ENCODE measurements at regions not wholly inside any gene's neighbourhood (a gene's known extent, or its start where the extent isn't known, plus 50 kb on each side); places are given as distances from the start of the nearest gene placed in this dataset.

DNA sequence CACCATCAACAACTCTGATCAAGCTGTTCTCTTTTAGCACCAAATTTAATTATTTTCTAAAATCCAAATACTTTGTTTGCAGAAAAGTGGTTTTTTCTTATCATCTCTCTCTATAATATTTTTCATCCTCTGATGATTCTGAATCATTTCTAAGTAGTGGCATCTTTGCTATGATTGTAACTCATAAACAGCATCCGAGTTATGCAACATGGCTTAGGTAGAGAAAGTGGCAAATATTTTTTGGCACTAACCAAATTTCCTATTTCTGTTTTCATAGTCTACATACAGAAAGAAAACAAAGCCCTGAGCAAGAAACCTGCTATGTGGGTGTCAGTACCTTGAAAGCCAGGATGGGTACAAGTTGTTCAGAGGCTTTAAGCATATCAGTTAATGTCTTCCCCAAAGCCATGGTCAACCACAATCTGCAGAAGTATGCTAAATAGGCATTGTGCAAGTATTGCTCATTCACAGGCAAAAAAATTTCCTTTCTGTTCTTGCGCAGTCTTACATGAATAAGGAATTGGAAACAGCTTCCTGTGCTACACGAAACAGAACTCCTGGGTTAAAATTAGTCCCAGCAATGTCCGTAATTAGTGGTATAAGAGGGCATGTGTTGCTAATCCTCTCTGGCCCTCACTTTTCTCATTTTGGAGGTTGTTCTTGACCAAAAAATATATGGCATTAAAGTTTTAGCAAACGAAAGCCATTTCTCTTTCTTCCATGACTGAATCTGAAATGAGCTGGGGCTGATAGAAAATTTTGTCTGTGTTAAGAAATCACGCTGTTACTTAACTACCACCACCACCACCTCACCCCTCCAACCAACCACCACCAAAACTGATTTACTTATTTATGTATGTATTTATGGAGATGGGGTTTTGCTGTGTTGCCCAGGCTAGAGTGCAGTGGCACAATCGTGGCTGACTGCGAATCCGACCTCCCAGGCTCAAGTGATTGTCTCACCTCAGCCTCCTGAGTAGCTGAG, 325.6 kb upstream of the MAGI2 start:
- peak overlapping the region; percentile 55 for H3K4me2 ChIP-seq (ENCODE audit: unreplicated experiment)

DNA sequence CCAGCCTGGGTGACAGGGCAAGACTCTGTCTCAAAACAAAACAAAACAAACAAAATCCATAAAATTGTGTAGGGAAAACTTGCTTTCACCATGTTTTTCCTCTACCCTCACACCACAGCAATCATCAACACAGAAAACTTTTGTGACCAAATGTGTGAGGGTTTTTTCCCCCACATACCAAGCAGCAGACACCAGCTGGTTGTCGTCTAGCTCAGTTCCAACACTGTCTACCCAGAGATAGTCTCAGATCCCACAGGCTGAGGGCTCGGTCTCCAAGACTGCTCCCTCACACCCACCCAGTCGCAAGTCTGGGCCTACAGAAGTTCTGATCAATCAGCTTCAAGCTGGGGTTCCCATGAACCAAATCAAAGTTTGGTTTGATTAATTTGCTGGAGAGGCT, 322.4 kb upstream of the MAGI2 start:
- Histone ChIP-seq H3K79me2 (ENCODE audit: insufficient read depth) (no peaks in the 10 kb centered on the region), H3K9me3 (ENCODE audit: low read depth) (no peaks in the 10 kb centered on the region), H3K36me3 (ENCODE audit: low read depth) (no peaks in the 10 kb centered on the region), H3K9ac (no peak overlapping the region), H3K27ac (no peak overlapping the region), H3K4me1 (ENCODE audit: insufficient read depth) (peaks cover 20% of the 10 kb centered on the region), H3K9me2 (ENCODE audit: insufficient read depth) (no peaks in the 10 kb centered on the region; the same call in 1 of the 2 replicates), H3K4me3 (no peak overlapping the region), H3F3A (ENCODE audit: insufficient read depth) (peaks cover 19% of the 10 kb centered on the region), H2AFZ (no peak overlapping the region), H3K4me2 (ENCODE audit: unreplicated experiment) (no peak overlapping the region), H3K27me3 (replicated peaks; ENCODE audit: insufficient read depth) (no peaks in the 10 kb centered on the region), H4K20me1 (ENCODE audit: insufficient read depth) (no peaks in the 10 kb centered on the region)
- WGBS, 2 experiments (ENCODE audit: low coverage in 1 of 2, low lambda C conversion rate in 2 of 2, missing lambda C conversion rate in 2 of 2), result 77 to 84% methylated on average over 3 of the region's 3 CpGs
- TF ChIP-seq EZH2phosphoT487 (IDR thresholded peaks at IDR 0.05; ENCODE audit: insufficient read depth, low read depth) (no peak), EZH2 (IDR thresholded peaks at IDR 0.05; ENCODE audit: insufficient read depth, poor library complexity, severe bottlenecking) (no peak)
- no peak for DNase-seq
- in situ Hi-C loops (cut with MboI), result no loop called here

More for the DNA sequence above, 325.6 kb upstream of the MAGI2 start:
- TF ChIP-seq EZH2phosphoT487 (IDR thresholded peaks at IDR 0.05; ENCODE audit: insufficient read depth, low read depth) (peak; percentile 80), EZH2 (IDR thresholded peaks at IDR 0.05; ENCODE audit: insufficient read depth, poor library complexity, severe bottlenecking) (no peak)
- Histone ChIP-seq H3F3A (ENCODE audit: insufficient read depth) (peaks cover 19% of the 10 kb centered on the region), H4K20me1 (ENCODE audit: insufficient read depth) (no peaks in the 10 kb centered on the region), H3K9me2 (ENCODE audit: insufficient read depth) (no peaks in the 10 kb centered on the region; the same call in 1 of the 2 replicates), H3K79me2 (ENCODE audit: insufficient read depth) (no peaks in the 10 kb centered on the region), H3K9me3 (ENCODE audit: low read depth) (no peaks in the 10 kb centered on the region), H3K4me3 (peak overlapping the region; percentile 33), H3K36me3 (ENCODE audit: low read depth) (no peaks in the 10 kb centered on the region), H3K27ac (peak overlapping the region; percentile 72), H2AFZ (peak overlapping the region; percentile 73), H3K27me3 (replicated peaks; ENCODE audit: insufficient read depth) (no peaks in the 10 kb centered on the region), H3K4me1 (ENCODE audit: insufficient read depth) (peaks cover 20% of the 10 kb centered on the region), H3K9ac (peak overlapping the region; percentile 29; the same call in 1 of the 2 replicates)
- 63 to 67% methylated on average over 9 of the region's 9 CpGs for WGBS, 2 experiments (ENCODE audit: low coverage in 1 of 2, low lambda C conversion rate in 2 of 2, missing lambda C conversion rate in 2 of 2)
- DNase-seq, result peak; percentile 91
- in situ Hi-C loops (cut with MboI), result no loop called here

DNA sequence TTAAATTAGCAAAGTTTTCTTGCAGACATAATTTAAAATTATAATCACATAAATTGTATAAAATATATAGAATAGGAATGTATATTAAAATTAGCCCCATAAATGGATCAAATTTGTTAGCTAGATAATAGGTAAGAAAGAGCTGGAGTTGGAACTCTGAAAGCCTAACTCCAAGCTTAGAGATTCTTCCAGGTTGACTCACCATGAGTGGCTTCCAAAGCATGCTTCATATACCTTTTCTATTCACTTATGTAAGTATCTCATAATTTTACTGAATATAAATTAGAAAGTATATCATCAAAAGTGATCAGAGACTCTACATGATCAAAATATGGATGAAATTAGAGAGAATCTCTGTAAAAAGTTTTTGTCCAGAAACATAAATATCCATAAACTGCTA, 320.7 kb upstream of the MAGI2 start:
- H3K27me3 ChIP-seq (replicated peaks; ENCODE audit: insufficient read depth), result no peaks in the 10 kb centered on the region
- in situ Hi-C loops (cut with MboI), result no loop called here
- no peaks in the 10 kb centered on the region for H3K9me3 ChIP-seq (ENCODE audit: low read depth)
- no peaks in the 10 kb centered on the region for H3K79me2 ChIP-seq (ENCODE audit: insufficient read depth)
- H2AFZ ChIP-seq, result no peak overlapping the region
- no peak overlapping the region for H3K4me2 ChIP-seq (ENCODE audit: unreplicated experiment)
- H3F3A ChIP-seq (ENCODE audit: insufficient read depth), result peaks cover 14% of the 10 kb centered on the region
- TF ChIP-seq EZH2phosphoT487 (IDR thresholded peaks at IDR 0.05; ENCODE audit: insufficient read depth, low read depth) (no peak), EZH2 (IDR thresholded peaks at IDR 0.05; ENCODE audit: insufficient read depth, poor library complexity, severe bottlenecking) (no peak)
- no peaks in the 10 kb centered on the region for H4K20me1 ChIP-seq (ENCODE audit: insufficient read depth)
- H3K4me1 ChIP-seq (ENCODE audit: insufficient read depth), result peaks cover 13% of the 10 kb centered on the region
- DNase-seq, result peak; percentile 44
- no peak overlapping the region for H3K9ac ChIP-seq
- no peaks in the 10 kb centered on the region for H3K36me3 ChIP-seq (ENCODE audit: low read depth)
- H3K27ac ChIP-seq, result no peak overlapping the region
- no peaks in the 10 kb centered on the region; the same call in 1 of the 2 replicates for H3K9me2 ChIP-seq (ENCODE audit: insufficient read depth)
- no peak overlapping the region for H3K4me3 ChIP-seq

DNA sequence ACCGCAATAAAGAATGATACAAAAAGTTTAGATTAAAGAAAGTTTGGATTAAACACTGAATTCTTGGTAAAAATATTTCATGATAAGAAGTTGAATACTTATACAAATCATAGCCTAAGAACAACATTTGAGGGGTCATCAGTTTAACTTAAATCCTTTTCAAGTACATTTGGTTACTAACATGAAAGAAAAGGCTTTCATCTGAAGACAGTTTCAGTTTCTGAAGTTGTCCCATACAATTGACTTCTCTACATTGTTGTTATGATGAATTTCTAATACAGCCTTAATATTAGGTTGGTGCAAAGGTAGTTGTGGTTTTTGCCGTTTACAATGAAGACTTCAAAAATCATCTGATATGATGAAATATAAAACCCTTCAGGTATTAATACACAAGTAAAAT, 317.5 kb upstream of the MAGI2 start:
- no peaks in the 10 kb centered on the region for H3K27me3 ChIP-seq (replicated peaks; ENCODE audit: insufficient read depth)
- H3K79me2 ChIP-seq (ENCODE audit: insufficient read depth), result no peaks in the 10 kb centered on the region
- H4K20me1 ChIP-seq (ENCODE audit: insufficient read depth), result no peaks in the 10 kb centered on the region
- H3K9me2 ChIP-seq (ENCODE audit: insufficient read depth), result no peaks in the 10 kb centered on the region; the same call in 1 of the 2 replicates
- H2AFZ ChIP-seq, result no peak overlapping the region
- no peak for TF ChIP-seq EZH2 (IDR thresholded peaks at IDR 0.05; ENCODE audit: insufficient read depth, poor library complexity, severe bottlenecking)
- no peak for TF ChIP-seq EZH2phosphoT487 (IDR thresholded peaks at IDR 0.05; ENCODE audit: insufficient read depth, low read depth)
- in situ Hi-C loops (cut with MboI), result no loop called here
- no peak overlapping the region for H3K9ac ChIP-seq
- H3K4me2 ChIP-seq (ENCODE audit: unreplicated experiment), result no peak overlapping the region
- H3K4me3 ChIP-seq, result no peak overlapping the region
- no peaks in the 10 kb centered on the region for H3F3A ChIP-seq (ENCODE audit: insufficient read depth)
- no peak for DNase-seq
- H3K4me1 ChIP-seq (ENCODE audit: insufficient read depth), result no peaks in the 10 kb centered on the region
- 64 to 75% methylated on average over 2 of the region's 2 CpGs for WGBS, 2 experiments (ENCODE audit: low coverage in 1 of 2, low lambda C conversion rate in 2 of 2, missing lambda C conversion rate in 2 of 2)
- no peaks in the 10 kb centered on the region for H3K36me3 ChIP-seq (ENCODE audit: low read depth)
- no peaks in the 10 kb centered on the region for H3K9me3 ChIP-seq (ENCODE audit: low read depth)
- H3K27ac ChIP-seq, result no peak overlapping the region

Measured in GM23248 (cell line).